Fibroblast of upper back skin (primary cell): ENCODE measurements at regions not wholly inside any gene's neighbourhood (a gene's known extent, or its start where the extent isn't known, plus 50 kb on each side); places are given as distances from the start of the nearest gene placed in this dataset.
"Not testable (repeated sequence)": the region's sequence is repeated elsewhere in the genome, so short reads cannot be mapped to it uniquely, and the experiment has no call there.

Source experiments
- DNase-seq: peaks from one replicate; pipeline ENCODE4 v3.0.0-alpha.2; 2013

GRCh38 chr10:70967591-70968587 is 79.5 kb upstream of the PCBD1 start:
- DNase-seq: no peak

GRCh38 chr10:70969188-70969587 is 80.8 kb upstream of the PCBD1 start:
- DNase-seq: no peak

- peak; percentile 36 for DNase-seq
Observed at GRCh38 chr10:70970830-70971229, 82.5 kb upstream of the PCBD1 start.

- no peak for DNase-seq
Observed at GRCh38 chr10:70973275-70973674, 84.9 kb upstream of the PCBD1 start.

- DNase-seq: peak; percentile 19
Observed at GRCh38 chr10:70974351-70974901, 86.1 kb upstream of the PCBD1 start.

- no peak for DNase-seq
Observed at GRCh38 chr10:70974920-70975319, 86.6 kb upstream of the PCBD1 start.

- DNase-seq: no peak
Observed at GRCh38 chr10:70976063-70976695, 87.8 kb upstream of the PCBD1 start.

GRCh38 chr10:70977625-70978024 is 89.3 kb upstream of the PCBD1 start:
- DNase-seq: no peak

GRCh38 chr10:70978181-70978580 is 89.8 kb upstream of the PCBD1 start:
- DNase-seq: no peak

- DNase-seq: no peak
Observed at GRCh38 chr10:70978816-70979480, 90.6 kb upstream of the PCBD1 start.

- no peak for DNase-seq
Observed at GRCh38 chr10:70980687-70981086, 92.3 kb upstream of the PCBD1 start.

- no peak for DNase-seq
Observed at GRCh38 chr10:70981171-70981836, 92.9 kb upstream of the PCBD1 start.

- DNase-seq: no peak
Observed at GRCh38 chr10:70981936-70982335, 93.6 kb upstream of the PCBD1 start.

GRCh38 chr10:70982443-70982842 is 94.1 kb upstream of the PCBD1 start:
- DNase-seq: no peak

GRCh38 chr10:70984986-70985722 is 96.8 kb upstream of the PCBD1 start:
- no peak for DNase-seq

- DNase-seq: no peak
Observed at GRCh38 chr10:70985824-70986622, 97.7 kb upstream of the PCBD1 start.

- DNase-seq: no peak
Observed at GRCh38 chr10:70986623-70986950, 98.2 kb upstream of the PCBD1 start.

- no peak for DNase-seq
Observed at GRCh38 chr10:70987396-70988130, 99.2 kb upstream of the PCBD1 start.

- not testable (repeated sequence) for DNase-seq
Observed at GRCh38 chr10:70990156-70990555, 101.8 kb upstream of the PCBD1 start.

- no peak for DNase-seq
Observed at GRCh38 chr10:70990681-70991080, 102.3 kb upstream of the PCBD1 start.
